Heart right ventricle (tissue), 16 donors: ENCODE measurements at regions not wholly inside any gene's neighbourhood (a gene's known extent, or its start where the extent isn't known, plus 50 kb on each side); places are given as distances from the start of the nearest gene placed in this dataset.

Experiments
- ATAC-seq, 8 donors: fragments of 200-7000 bp; cut with Tn5 transposase; one replicate each; pipeline ENCODE4 v1.9.1; 2020; ENCODE audit warnings: mild to moderate bottlenecking in 8 of 8, moderate library complexity in 8 of 8, moderate number of reproducible peaks in 1 of 8
- DNase-seq, 2 donors: peaks; one replicate each; pipeline ENCODE4 v3.0.0-alpha.2; 2020
- H3K27ac ChIP-seq, 10 donors: fragments of 200-600 bp; sonication (generic) in 2 of 10; one replicate each; pipeline versions ENCODE4 v1.5.0 to v1.8.0; 2020 to 2022; ENCODE audit warnings: mild to moderate bottlenecking in 3 of 10
- H3K27me3 ChIP-seq, 7 donors: fragments of 200-600 bp; one replicate each; pipeline ENCODE4 v1.8.0; 2021 to 2022; ENCODE audit warnings: mild to moderate bottlenecking in 2 of 7
- H3K36me3 ChIP-seq, 9 donors: fragments of 200-600 bp; sonication (generic) in 1 of 9; one replicate each; pipeline versions ENCODE4 v1.5.0 to v1.8.0; 2020 to 2022; ENCODE audit warnings: mild to moderate bottlenecking in 2 of 9
- H3K4me1 ChIP-seq, 9 donors: fragments of 200-600 bp; sonication (generic) in 1 of 9; one replicate each; pipeline versions ENCODE4 v1.5.0 to v1.8.0; 2020 to 2022; ENCODE audit warnings: mild to moderate bottlenecking in 4 of 9
- H3K4me3 ChIP-seq, 10 donors: fragments of 200-600 bp; sonication (generic) in 2 of 10; one replicate each; pipeline versions ENCODE4 v1.5.0 to v1.8.0; 2020 to 2022; ENCODE audit warnings: mild to moderate bottlenecking in 7 of 10, moderate library complexity in 2 of 10
- H3K9me3 ChIP-seq, 11 donors: fragments of 200-600 bp in 10 of 11; sonication (generic) in 2 of 11; one replicate each; pipeline versions ENCODE4 v1.5.0 to v1.8.0; 2013 to 2022; ENCODE audit warnings: mild to moderate bottlenecking in 2 of 11, control low read depth in 1 of 11, moderate library complexity in 1 of 11
- WGBS, 2 donors: extraction: QIAGEN DNeasy Blood & Tissue Kit; methylation state at CpG; one replicate each; pipeline ENCODE4 v1.1.7; 2013; ENCODE audit warnings: inconsistent platforms in 1 of 2; 5-methylcytosine and 5-hydroxymethylcytosine counted together
- intact Hi-C, 10 donors: fragments of 100-400 bp; cut with DNase I; formaldehyde crosslinking; loops; one replicate each; pipeline versions ENCODE4 v1.11.1 to v1.14.2; 2022
- TF ChIP-seq, protein P1 (sequence below), 9 donors: fragments of 200-600 bp; sonication (generic) in 2 of 9; IDR thresholded peaks; one replicate each; pipeline versions ENCODE4 v1.5.0 to v1.8.0; 2021 to 2022; ENCODE audit warnings: antibody characterized with exemption in 9 of 9, mild to moderate bottlenecking in 5 of 9, moderate library complexity in 1 of 9
- donor health status: Arrhythmogenic right ventricular cardiomyopathy.
- donor health status: ischemic (EF 13 %, LVEDD 7.1; RV severe dilation, severe dysfunction).
- donor health status: healthy with polysubstance abuse.
- donor health status: DM: no; HTN: yes; CAD: no.
- donor health status: DM: no; HTN: no; CAD: no.
- donor health status: ischemic (EF 25% LVEDD 6.9; RV normal size, moderate dysfunction).
- donor health status: ischemic (EF 25% LVEDD 5.7; RV mildly dilated, moderate dysfunction).
- donor health status: healthy.
- donor health status: DM: yes; HTN: yes; CAD: no.
- donor health status: Ischemic cardiomyopathy.
- donor health status: ischemic (EF 35%, LVEDD 5.7; RV mildly dilated, moderate dysfunction).
- donor health status: nonischemic (EF 11% LVEDD 7.7; RV severe dilation, severe dysfunction).
- donor health status: DM: yes; HTN: yes; CAD: no.
- donor health status: PGD.
- donor health status: ischemic (EF 29% LVEDD 5.4; RV normal size, mild dysfunction).
- donor health status: nonischemic (EF 23%, LVEDD 6.1; RV moderate dilation, normal function).

DNA sequence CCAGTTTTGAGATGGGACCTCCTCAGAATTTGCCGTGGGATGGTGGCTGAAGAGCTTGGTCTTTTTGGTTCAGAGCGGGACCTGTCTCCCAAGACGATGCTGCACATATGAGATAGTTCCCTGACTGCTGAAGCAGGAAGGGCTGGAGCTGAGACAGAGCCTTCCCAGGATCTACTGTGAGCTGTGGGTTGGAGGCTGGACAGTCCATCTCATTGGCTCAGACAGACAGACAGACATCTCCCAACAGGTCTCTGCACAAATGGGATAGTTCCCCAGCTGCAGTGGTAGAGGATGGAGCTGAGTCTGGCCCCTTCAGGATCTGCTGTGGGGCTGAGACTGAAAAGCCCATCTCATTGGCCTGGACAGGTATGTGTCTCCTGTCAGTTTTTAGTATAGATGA lies 1145.6 kb upstream of the CADM2 start:
- no peak for DNase-seq
- intact Hi-C loops = no loop called here
- no peaks in the 10 kb centered on the region for H3K36me3 ChIP-seq
- ATAC-seq = no peak
- TF ChIP-seq, protein P1, sequence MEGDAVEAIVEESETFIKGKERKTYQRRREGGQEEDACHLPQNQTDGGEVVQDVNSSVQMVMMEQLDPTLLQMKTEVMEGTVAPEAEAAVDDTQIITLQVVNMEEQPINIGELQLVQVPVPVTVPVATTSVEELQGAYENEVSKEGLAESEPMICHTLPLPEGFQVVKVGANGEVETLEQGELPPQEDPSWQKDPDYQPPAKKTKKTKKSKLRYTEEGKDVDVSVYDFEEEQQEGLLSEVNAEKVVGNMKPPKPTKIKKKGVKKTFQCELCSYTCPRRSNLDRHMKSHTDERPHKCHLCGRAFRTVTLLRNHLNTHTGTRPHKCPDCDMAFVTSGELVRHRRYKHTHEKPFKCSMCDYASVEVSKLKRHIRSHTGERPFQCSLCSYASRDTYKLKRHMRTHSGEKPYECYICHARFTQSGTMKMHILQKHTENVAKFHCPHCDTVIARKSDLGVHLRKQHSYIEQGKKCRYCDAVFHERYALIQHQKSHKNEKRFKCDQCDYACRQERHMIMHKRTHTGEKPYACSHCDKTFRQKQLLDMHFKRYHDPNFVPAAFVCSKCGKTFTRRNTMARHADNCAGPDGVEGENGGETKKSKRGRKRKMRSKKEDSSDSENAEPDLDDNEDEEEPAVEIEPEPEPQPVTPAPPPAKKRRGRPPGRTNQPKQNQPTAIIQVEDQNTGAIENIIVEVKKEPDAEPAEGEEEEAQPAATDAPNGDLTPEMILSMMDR (IDR thresholded peaks at IDR 0.05) = no peak
- no peaks in the 10 kb centered on the region for H3K27me3 ChIP-seq
- peaks cover 0 to 20% (median 0%) of the 10 kb centered on the region in 11 donors for H3K9me3 ChIP-seq
- H3K27ac ChIP-seq = no peak overlapping the region
- whole genome bisulfite sequencing, 2 donors = 86 to 91% methylated on average over 3 of the region's 3 CpGs
- no peaks in the 10 kb centered on the region for H3K4me1 ChIP-seq
- H3K4me3 ChIP-seq = no peak overlapping the region

DNA sequence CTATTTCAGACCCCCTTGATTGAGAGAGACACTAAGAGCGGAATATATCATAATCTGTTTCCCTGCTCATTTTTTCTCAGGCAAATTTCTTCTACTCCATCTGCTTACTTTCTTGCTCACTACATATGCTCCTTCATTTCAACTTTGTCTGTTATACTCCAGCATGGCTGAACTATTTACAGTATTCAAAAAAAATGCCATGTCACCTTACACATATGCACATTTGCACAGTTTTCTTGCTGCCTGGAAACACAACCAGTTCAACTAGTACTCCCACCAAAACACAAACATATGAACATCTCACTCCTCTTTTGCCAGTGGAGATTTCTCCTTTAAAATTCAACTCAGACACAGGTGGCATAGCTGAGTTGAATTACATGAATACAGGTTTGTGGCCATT lies 1142.1 kb upstream of the CADM2 start:
- Histone ChIP-seq H3K27ac (no peak overlapping the region), H3K4me3 (no peak overlapping the region), H3K36me3 (no peaks in the 10 kb centered on the region), H3K4me1 (no peaks in the 10 kb centered on the region), H3K9me3 (peaks cover 0 to 8% (median 0%) of the 10 kb centered on the region in 11 donors), H3K27me3 (no peaks in the 10 kb centered on the region)
- ATAC-seq (no peak), DNase-seq (no peak)
- WGBS, 2 donors = 91 to 94% methylated on average over 1 of the region's 1 CpG
- intact Hi-C loops = no loop called here
- TF ChIP-seq, protein P1 (IDR thresholded peaks at IDR 0.05) = no peak

GRCh38 chr3:83821506-83821905 lies 1137.3 kb upstream of the CADM2 start:
- Histone ChIP-seq H3K27me3 (no peaks in the 10 kb centered on the region), H3K27ac (no peak overlapping the region), H3K4me3 (no peak overlapping the region), H3K9me3 (peaks cover 0 to 5% (median 0%) of the 10 kb centered on the region in 11 donors), H3K36me3 (no peaks in the 10 kb centered on the region), H3K4me1 (no peaks in the 10 kb centered on the region)
- DNase-seq (no peak), ATAC-seq (no peak)
- intact Hi-C loops = no loop called here
- 84 to 94% methylated on average over 8 of the region's 8 CpGs for WGBS, 2 donors
- TF ChIP-seq, protein P1 (IDR thresholded peaks at IDR 0.05) = no peak

DNA sequence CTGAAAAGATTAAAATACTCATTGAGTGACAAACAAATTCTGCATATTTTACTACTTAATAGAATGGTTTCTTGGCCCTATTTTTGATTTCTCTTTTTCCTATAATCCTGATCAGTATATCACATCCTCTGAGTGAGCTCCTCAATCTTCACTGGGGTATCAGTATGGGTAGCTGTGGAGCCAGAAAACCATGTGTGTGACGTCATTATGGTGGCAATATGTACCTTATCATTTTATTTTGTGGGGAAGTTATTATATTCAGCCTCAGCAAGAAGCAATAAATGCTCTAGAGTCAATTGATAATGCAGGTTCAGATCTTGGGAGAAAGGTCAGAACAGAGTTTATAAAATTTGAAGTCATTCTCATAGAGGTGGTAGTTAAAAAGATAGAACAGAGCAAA lies 1135.7 kb upstream of the CADM2 start:
- no peak overlapping the region for H3K27ac ChIP-seq
- 33% methylated on average over 1 of the region's 1 CpG for WGBS, 2 donors
- intact Hi-C loops = no loop called here
- TF ChIP-seq, protein P1 (IDR thresholded peaks at IDR 0.05) = no peak
- H3K9me3 ChIP-seq = peaks cover 0 to 5% (median 0%) of the 10 kb centered on the region in 11 donors
- no peak overlapping the region for H3K4me3 ChIP-seq
- no peaks in the 10 kb centered on the region for H3K4me1 ChIP-seq
- no peaks in the 10 kb centered on the region for H3K36me3 ChIP-seq
- ATAC-seq (no peak), DNase-seq (no peak)
- no peaks in the 10 kb centered on the region for H3K27me3 ChIP-seq
